T-cell (primary cell): ENCODE measurements at regions not wholly inside any gene's neighbourhood (a gene's known extent, or its start where the extent isn't known, plus 50 kb on each side); places are given as distances from the start of the nearest gene placed in this dataset.

ENCODE experiments used
- ATAC-seq, 4 experiments: fragments of 200-7000 bp in 3 of 4; fragments of 150-1000 bp in 1 of 4; cut with Tn5 transposase; replicated peaks in 1 of 4; 1 replicate in 3 of 4; 2 replicates in 1 of 4; pipeline ENCODE4 v1.10.0; 2021; ENCODE audit warnings: moderate library complexity in 3 of 4, mild to moderate bottlenecking in 2 of 4, moderate number of reproducible peaks in 1 of 4
- CTCF ChIA-PET, 2 donors: fragments of 300-600 bp; sonication (Branson Sonifier 250); formaldehyde crosslinking; loops; one replicate each; lab custom pipeline; 2022; ENCODE audit warnings: antibody characterized with exemption in 2 of 2; lab: Charles Lee
- POLR2A ChIA-PET, 2 donors: fragments of 300-600 bp; sonication (Branson Sonifier 250); formaldehyde crosslinking; loops; one replicate each; lab custom pipeline; 2022; ENCODE audit warnings: antibody characterized with exemption in 2 of 2; lab: Charles Lee
- DNase-seq, 35 experiments: peaks; one replicate each; pipeline versions ENCODE4 v3.0.0 to v3.0.0-alpha.2; 2013 to 2023
- H3K27ac ChIP-seq: one replicate; pipeline ENCODE4 v1.5.1; 2013; ENCODE audit warnings: low read length
- H3K27me3 ChIP-seq, 2 experiments: replicated peaks in 1 of 2; 1 replicate in 1 of 2; 2 replicates in 1 of 2; pipeline versions ENCODE4 v1.6.1 to v1.7.0; 2013; ENCODE audit warnings: low read length in 1 of 2, mixed read lengths in 1 of 2; ENCODE audit not compliant: control insufficient read depth in 2 of 2, insufficient read depth in 2 of 2; ENCODE audit errors: extremely low read depth in 1 of 2
- H3K36me3 ChIP-seq, 2 donors: 1 replicate in 1 of 2; 2 replicates in 1 of 2; pipeline versions ENCODE4 v1.6.1 to v1.7.0; 2013; ENCODE audit warnings: low read length in 1 of 2; ENCODE audit not compliant: control insufficient read depth in 2 of 2, insufficient read depth in 1 of 2; ENCODE audit errors: extremely low read depth in 1 of 2
- H3K4me1 ChIP-seq, 2 experiments: 1 replicate in 1 of 2; 2 replicates in 1 of 2; pipeline versions ENCODE4 v1.6.1 to v1.7.0; 2013; ENCODE audit warnings: low read length in 2 of 2, mixed read lengths in 1 of 2; ENCODE audit not compliant: insufficient read depth in 2 of 2, control insufficient read depth in 1 of 2; ENCODE audit errors: extremely low read depth in 1 of 2
- H3K4me3 ChIP-seq, 2 donors: 1 replicate in 1 of 2; 2 replicates in 1 of 2; pipeline versions ENCODE4 v1.5.1 to v1.7.0; 2013; ENCODE audit warnings: mild to moderate bottlenecking in 2 of 2, low read length in 1 of 2, moderate library complexity in 1 of 2; ENCODE audit not compliant: control insufficient read depth in 1 of 2; ENCODE audit errors: extremely low read depth in 1 of 2
- H3K9me3 ChIP-seq: 2 replicates; pipeline ENCODE4 v1.7.0; 2013
- H3K27ac Mint-ChIP-seq, 2 donors: one replicate each; pipeline ENCODE4 v1.8.0; 2020 to 2021; ENCODE audit warnings: mild to moderate bottlenecking in 2 of 2, mixed read lengths in 2 of 2
- H3K27me3 Mint-ChIP-seq, 2 donors: one replicate each; pipeline ENCODE4 v1.8.0; 2021 to 2022; ENCODE audit warnings: mixed read lengths in 2 of 2
- H3K36me3 Mint-ChIP-seq: one replicate; pipeline ENCODE4 v1.8.0; 2021; ENCODE audit warnings: mixed read lengths
- H3K4me1 Mint-ChIP-seq, 3 donors: one replicate each; pipeline ENCODE4 v1.8.0; 2020 to 2022; ENCODE audit warnings: mixed read lengths in 3 of 3, mild to moderate bottlenecking in 1 of 3
- H3K4me3 Mint-ChIP-seq, 3 donors: one replicate each; pipeline ENCODE4 v1.8.0; 2020 to 2022; ENCODE audit warnings: mild to moderate bottlenecking in 3 of 3, mixed read lengths in 3 of 3, moderate library complexity in 3 of 3
- H3K9me3 Mint-ChIP-seq, 3 donors: one replicate each; pipeline ENCODE4 v1.8.0; 2020 to 2022; ENCODE audit warnings: mixed read lengths in 3 of 3
- WGBS: methylation state at CpG from one replicate; pipeline ENCODE4 v1.1.5; 2013; ENCODE audit warnings: missing lambda C conversion rate; ENCODE audit not compliant: insufficient coverage; 5-methylcytosine and 5-hydroxymethylcytosine counted together

DNA sequence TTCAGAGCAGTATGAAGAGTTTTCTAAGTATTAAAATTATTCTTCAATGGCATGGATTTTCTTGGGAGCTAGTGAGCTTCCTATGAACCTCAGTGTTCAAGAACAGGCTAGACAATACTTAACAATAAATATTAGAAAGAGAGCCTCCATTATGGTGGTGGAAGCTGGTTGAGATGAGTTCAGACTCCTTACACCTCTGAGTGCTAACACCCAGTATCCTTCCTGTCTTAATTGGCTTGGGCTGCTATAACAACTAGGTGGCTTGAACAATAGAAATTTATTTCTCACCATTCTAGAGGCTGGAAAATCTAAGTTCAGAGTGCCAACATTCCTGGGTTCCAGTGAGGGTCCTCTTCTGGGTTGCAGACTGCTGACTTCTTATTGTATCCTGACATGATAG is 369.4 kb upstream of the HNRNPA3 start:
- Mint-ChIP-seq H3K9me3 (no peaks in the 10 kb centered on the region), H3K27me3 (peaks cover 0 to 2% of the 10 kb centered on the region in 2 donors), H3K4me1 (peaks cover 6 to 21% (median 14%) of the 10 kb centered on the region in 3 donors), H3K4me3 (no peak overlapping the region), H3K36me3 (no peaks in the 10 kb centered on the region), H3K27ac (no peak overlapping the region)
- H3K4me3 ChIP-seq, result no peak overlapping the region
- DNase-seq (no peak), ATAC-seq (no peak)
- ChIA-PET CTCF (interaction anchor here in 1 of 2 donors (0.7 kb wide), 1 partner anchor 30 kb away, joined by 3 read pairs; no protein-coding TSS in a partner anchor), POLR2A (interaction anchor here in 1 of 2 donors (0.5 kb wide), 1 partner anchor 156 kb away, joined by 3 read pairs; no protein-coding TSS in a partner anchor)
- H3K9me3 ChIP-seq, result no peaks in the 10 kb centered on the region
- H3K4me1 ChIP-seq, result peaks cover 0 to 10% of the 10 kb centered on the region in 2 experiments
- no peak overlapping the region for H3K27ac ChIP-seq
- no peaks in the 10 kb centered on the region for H3K27me3 ChIP-seq
- H3K36me3 ChIP-seq, result no peaks in the 10 kb centered on the region

DNA sequence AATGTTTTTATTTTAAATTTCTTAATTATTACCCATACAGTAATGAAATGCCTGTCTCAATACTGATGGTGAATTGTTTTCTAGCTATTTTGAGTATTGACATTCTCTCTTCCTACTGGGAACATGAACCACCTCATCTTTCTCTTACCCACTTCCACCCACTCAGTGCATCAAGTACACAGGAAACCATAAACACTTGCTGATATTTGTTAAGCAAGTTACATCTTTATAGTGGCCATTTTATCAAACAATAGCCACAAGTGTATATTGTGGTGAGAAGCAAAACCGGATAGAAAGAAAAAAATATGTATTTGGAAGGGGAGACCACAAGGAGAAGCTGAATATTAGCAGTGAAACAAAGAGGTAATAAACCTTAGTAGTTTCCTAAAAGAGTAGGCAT is 368.1 kb upstream of the HNRNPA3 start:
- Histone ChIP-seq H3K4me1 (peaks cover 0 to 10% of the 10 kb centered on the region in 2 experiments), H3K9me3 (no peaks in the 10 kb centered on the region), H3K4me3 (no peak overlapping the region), H3K27me3 (no peaks in the 10 kb centered on the region), H3K36me3 (no peaks in the 10 kb centered on the region), H3K27ac (no peak overlapping the region)
- ChIA-PET POLR2A (no interaction called here), CTCF (interaction anchor here in 1 of 2 donors (1.3 kb wide), 1 partner anchor 31 kb away, joined by 4 read pairs; no protein-coding TSS in a partner anchor)
- ATAC-seq, result no peak
- no CpG with 5 or more reads among the region's 1 CpG for WGBS
- no peak overlapping the region for H3K27ac Mint-ChIP-seq
- no peak overlapping the region for H3K4me3 Mint-ChIP-seq
- DNase-seq, result no peak
- peaks cover 6 to 21% (median 14%) of the 10 kb centered on the region in 3 donors for H3K4me1 Mint-ChIP-seq
- peaks cover 0 to 2% of the 10 kb centered on the region in 2 donors for H3K27me3 Mint-ChIP-seq
- H3K9me3 Mint-ChIP-seq, result peaks cover 0 to 3% (median 0%) of the 10 kb centered on the region in 3 donors
- no peaks in the 10 kb centered on the region for H3K36me3 Mint-ChIP-seq

DNA sequence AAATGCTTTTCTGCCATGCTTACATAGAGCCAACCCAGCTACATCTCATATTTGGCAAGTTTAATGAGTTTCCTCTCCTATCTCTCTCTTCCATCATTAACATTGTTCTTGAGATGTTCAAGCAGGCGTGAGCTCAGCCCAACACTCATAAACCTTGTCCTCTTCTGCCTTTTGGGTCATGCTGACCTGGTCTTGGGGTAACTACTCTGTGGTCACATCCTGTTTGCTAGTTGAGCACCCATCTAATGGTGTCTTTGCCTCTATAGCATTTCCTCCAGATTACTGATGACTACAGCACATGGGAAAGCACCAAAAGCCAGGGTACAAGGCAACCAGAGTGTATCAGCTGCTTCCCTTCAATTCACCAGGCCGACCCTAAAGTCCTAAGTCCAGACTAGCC is 366.9 kb upstream of the HNRNPA3 start:
- H3K4me3 Mint-ChIP-seq, result no peak overlapping the region
- CTCF ChIA-PET, result interaction anchor here in 1 of 2 donors (1.3 kb wide), 1 partner anchor 32 kb away, joined by 4 read pairs; no protein-coding TSS in a partner anchor

DNA sequence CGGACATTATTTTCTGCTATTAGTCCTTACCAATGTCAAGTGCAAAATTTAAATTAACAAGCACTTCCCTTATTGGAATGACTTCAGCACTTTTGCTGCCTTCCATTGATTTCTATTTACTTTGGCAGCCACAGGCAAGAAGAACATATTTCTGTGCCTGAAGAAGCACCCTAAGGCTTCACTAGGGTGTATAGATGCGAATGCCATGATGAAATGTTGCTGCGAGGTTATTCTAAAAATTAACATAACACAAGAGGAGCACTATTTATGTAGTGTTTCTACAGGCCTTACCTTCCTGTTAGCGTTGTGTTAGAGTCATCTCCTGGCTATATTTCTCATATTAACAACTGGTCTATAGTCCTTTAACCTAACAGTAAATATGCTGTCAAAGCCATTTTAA is 365.0 kb upstream of the HNRNPA3 start:
- no peaks in the 10 kb centered on the region for H3K36me3 Mint-ChIP-seq
- WGBS, result 100% methylated on average over 1 of the region's 4 CpGs
- no peak overlapping the region for H3K27ac ChIP-seq
- ATAC-seq, result no peak
- no peak overlapping the region for H3K27ac Mint-ChIP-seq
- no peaks in the 10 kb centered on the region for H3K27me3 ChIP-seq
- POLR2A ChIA-PET, result no interaction called here
- H3K9me3 Mint-ChIP-seq, result peaks cover 0 to 3% (median 0%) of the 10 kb centered on the region in 3 donors
- H3K4me1 Mint-ChIP-seq, result peaks cover 13 to 37% (median 27%) of the 10 kb centered on the region in 3 donors
- DNase-seq, result no peak
- H3K27me3 Mint-ChIP-seq, result peaks cover 0 to 2% of the 10 kb centered on the region in 2 donors
- no peak overlapping the region for H3K4me3 ChIP-seq
- no peaks in the 10 kb centered on the region for H3K9me3 ChIP-seq
- CTCF ChIA-PET, result no interaction called here
- no peak overlapping the region for H3K4me3 Mint-ChIP-seq
- H3K4me1 ChIP-seq, result peaks cover 8 to 16% of the 10 kb centered on the region in 2 experiments
- no peaks in the 10 kb centered on the region for H3K36me3 ChIP-seq

More for the DNA sequence above, 366.9 kb upstream of the HNRNPA3 start:
- 53% methylated on average over 2 of the region's 2 CpGs for WGBS
- Mint-ChIP-seq H3K27me3 (peaks cover 0 to 2% of the 10 kb centered on the region in 2 donors), H3K27ac (no peak overlapping the region), H3K9me3 (peaks cover 0 to 3% (median 0%) of the 10 kb centered on the region in 3 donors), H3K4me1 (peaks cover 6 to 23% (median 14%) of the 10 kb centered on the region in 3 donors), H3K36me3 (no peaks in the 10 kb centered on the region)
- H3K4me1 ChIP-seq, result peaks cover 0 to 13% of the 10 kb centered on the region in 2 experiments
- H3K4me3 ChIP-seq, result no peak overlapping the region
- H3K27me3 ChIP-seq, result no peaks in the 10 kb centered on the region
- H3K9me3 ChIP-seq, result no peaks in the 10 kb centered on the region
- ATAC-seq (no peak), DNase-seq (no peak)
- H3K27ac ChIP-seq, result no peak overlapping the region
- POLR2A ChIA-PET, result no interaction called here
- H3K36me3 ChIP-seq, result no peaks in the 10 kb centered on the region

DNA sequence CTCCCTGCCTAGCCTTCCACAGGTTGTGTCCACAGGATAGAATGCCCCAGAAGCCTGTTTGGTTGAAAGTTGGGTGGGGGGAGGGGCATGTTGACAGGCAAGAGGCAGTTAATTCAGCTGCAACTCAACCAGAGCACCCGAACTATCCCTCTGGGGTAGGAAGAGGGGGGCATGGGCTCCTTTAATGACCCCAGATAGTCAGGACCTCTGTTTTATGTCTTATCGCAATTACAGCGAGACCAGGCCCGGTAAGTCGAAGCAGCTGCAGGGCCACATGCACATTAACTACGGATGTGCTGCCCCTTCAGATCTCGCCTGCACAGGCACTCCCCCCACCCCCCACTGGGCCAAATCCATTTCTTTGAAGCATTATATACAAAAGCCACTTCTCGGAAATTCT is 363.8 kb upstream of the HNRNPA3 start:
- CTCF ChIA-PET, result no interaction called here
- POLR2A ChIA-PET, result no interaction called here
- peaks cover 0 to 3% (median 0%) of the 10 kb centered on the region in 3 donors for H3K9me3 Mint-ChIP-seq
- 91% methylated on average over 7 of the region's 8 CpGs for WGBS
- no peaks in the 10 kb centered on the region for H3K36me3 Mint-ChIP-seq
- Histone ChIP-seq H3K27me3 (no peaks in the 10 kb centered on the region), H3K36me3 (no peaks in the 10 kb centered on the region), H3K9me3 (no peaks in the 10 kb centered on the region), H3K4me3 (no peak overlapping the region), H3K27ac (no peak overlapping the region), H3K4me1 (peaks cover 13 to 26% of the 10 kb centered on the region in 2 experiments)
- ATAC-seq, result no peak
- peaks cover 0 to 2% of the 10 kb centered on the region in 2 donors for H3K27me3 Mint-ChIP-seq
- peaks cover 25 to 44% (median 37%) of the 10 kb centered on the region in 3 donors for H3K4me1 Mint-ChIP-seq
- no peak overlapping the region for H3K27ac Mint-ChIP-seq
- H3K4me3 Mint-ChIP-seq, result no peak overlapping the region
- no peak for DNase-seq

DNA sequence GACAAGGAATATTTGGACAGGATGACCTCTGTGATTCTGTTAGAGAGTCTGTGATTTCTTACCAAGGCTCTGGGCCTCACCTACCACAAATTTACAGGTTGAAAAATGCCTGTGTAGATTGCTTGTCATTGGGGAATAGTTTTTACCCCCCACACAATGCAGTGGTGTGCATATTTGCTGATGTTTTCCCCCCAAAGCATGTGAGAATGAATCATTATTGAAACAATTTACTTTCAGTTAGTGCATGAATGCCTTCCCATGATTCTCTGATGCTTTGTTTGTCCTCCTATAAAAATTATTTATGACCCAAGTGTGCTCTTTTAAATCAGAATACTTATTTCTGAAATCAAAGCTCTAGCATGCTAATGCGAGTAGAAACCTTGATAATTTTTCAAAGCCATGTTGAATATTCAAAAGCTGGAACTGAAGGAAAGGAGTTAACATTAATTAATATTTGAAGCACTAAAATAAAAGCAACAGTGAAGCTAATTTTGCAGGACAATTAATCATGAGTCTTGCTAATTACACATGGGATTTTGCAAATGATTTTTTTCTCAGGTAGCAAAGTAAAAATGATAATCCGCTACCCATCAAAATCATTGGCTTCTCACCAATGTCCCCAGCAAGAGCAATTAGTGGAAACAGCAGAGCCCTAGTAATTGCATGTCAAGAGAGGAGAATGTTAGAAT is 361.2 kb upstream of the HNRNPA3 start:
- Mint-ChIP-seq H3K27ac (no peak overlapping the region), H3K36me3 (no peaks in the 10 kb centered on the region), H3K9me3 (peaks cover 0 to 3% (median 0%) of the 10 kb centered on the region in 3 donors), H3K4me1 (peaks cover 44 to 50% (median 49%) of the 10 kb centered on the region in 3 donors), H3K4me3 (no peak overlapping the region), H3K27me3 (no peaks in the 10 kb centered on the region)
- H3K4me1 ChIP-seq, result peaks cover 13 to 24% of the 10 kb centered on the region in 2 experiments
- ChIA-PET CTCF (interaction anchor here (0.6 to 0.7 kb wide), 3 partner anchors 37 to 297 kb away, joined by 3 to 4 read pairs (median 3); no protein-coding TSS in a partner anchor), POLR2A (interaction anchor here in 1 of 2 donors (0.8 kb wide), 1 partner anchor 24 kb away, joined by 4 read pairs; no protein-coding TSS in a partner anchor)
- no peaks in the 10 kb centered on the region for H3K36me3 ChIP-seq
- ATAC-seq, result no peak
- no peak for DNase-seq
- no peaks in the 10 kb centered on the region for H3K27me3 ChIP-seq
- H3K9me3 ChIP-seq, result no peaks in the 10 kb centered on the region
- H3K4me3 ChIP-seq, result no peak overlapping the region
- H3K27ac ChIP-seq, result no peak overlapping the region
- no CpG with 5 or more reads among the region's 2 CpGs for WGBS
